K562 (cell line): ENCODE measurements at regions not wholly inside any gene's neighbourhood (a gene's known extent, or its start where the extent isn't known, plus 50 kb on each side); places are given as distances from the start of the nearest gene placed in this dataset.

Source experiments
- ATAC-seq: fragments of 200-7000 bp; cut with Tn5 transposase; 3 replicates; pipeline ENCODE4 v1.9.1; 2020; ENCODE audit warnings: moderate library complexity
- BruUV-seq: library from RNA; stranded (reverse); fragments of 400-500 nt; replicated peaks from 2 replicates; lab custom pipeline; 2021; lab: Mats Ljungman, UMichigan
- CTCF ChIA-PET: fragments of 300-600 bp; formaldehyde crosslinking; extraction: SDS; loops from one replicate; lab custom pipeline; 2021; ENCODE audit warnings: low intra/inter-chr PET ratio; lab: Yijun Ruan, JAX
- POLR2A ChIA-PET: fragments of 300-600, 350-650 bp; sonication (Branson Sonifier 250); formaldehyde crosslinking; extraction: SDS; loops from one replicate; lab custom pipeline; 2021; ENCODE audit warnings: antibody characterized with exemption, inconsistent platforms; lab: Yijun Ruan, JAX
- DNase-seq, 4 experiments: peaks; one replicate each; pipeline versions ENCODE4 v3.0.0 to v3.0.0-alpha.2; 2011 to 2018; ENCODE audit warnings: low spot score in 3 of 4, mixed read lengths in 3 of 4; ENCODE audit errors: extremely low read depth in 1 of 4
- FAIRE-seq: peaks from 2 replicates; lab custom pipeline; 2011; peaks lifted over from hg19 to GRCh38; lab: Jason Lieb, UNC
- H2AFZ ChIP-seq: 2 replicates; pipeline ENCODE4 v1.6.0; 2011; ENCODE audit warnings: low read depth, low read length, control low read depth, inconsistent platforms
- H3K27ac ChIP-seq: fragments of 200-600 bp; 3 replicates; pipeline ENCODE4 v1.8.0; 2011; ENCODE audit warnings: low read depth, mild to moderate bottlenecking, control low read depth, inconsistent platforms, low read length, moderate library complexity, mixed read lengths; ENCODE audit errors: extremely low read depth
- H3K27me3 ChIP-seq, 2 experiments: fragments of 300-600 bp in 1 of 2; 2 replicates in 1 of 2; 3 replicates in 1 of 2; pipeline versions ENCODE4 v1.6.0 to v1.8.0; 2011; ENCODE audit warnings: inconsistent platforms in 2 of 2, low read length in 2 of 2, mild to moderate bottlenecking in 1 of 2, mixed read lengths in 1 of 2, moderate library complexity in 1 of 2; ENCODE audit not compliant: control insufficient read depth in 2 of 2, insufficient read depth in 2 of 2
- H3K36me3 ChIP-seq: fragments of 300-600 bp; 3 replicates; pipeline ENCODE4 v1.8.0; 2011; ENCODE audit warnings: mild to moderate bottlenecking, low read length, inconsistent platforms; ENCODE audit not compliant: control insufficient read depth, insufficient read depth
- H3K4me1 ChIP-seq, 2 experiments: fragments of 200-600 bp in 1 of 2; replicated peaks in 1 of 2; 2 replicates in 1 of 2; 3 replicates in 1 of 2; pipeline versions ENCODE4 v1.5.1 to v1.8.0; 2011; ENCODE audit warnings: inconsistent platforms in 2 of 2, low read length in 2 of 2, mild to moderate bottlenecking in 1 of 2, mixed read lengths in 1 of 2, moderate library complexity in 1 of 2; ENCODE audit not compliant: control insufficient read depth in 2 of 2, insufficient read depth in 2 of 2
- H3K4me2 ChIP-seq: 2 replicates; pipeline ENCODE4 v1.6.1; 2011; ENCODE audit warnings: low read length, control low read depth, inconsistent platforms, mixed read lengths; ENCODE audit not compliant: insufficient read depth
- H3K4me3 ChIP-seq: fragments of 200-600 bp; sonication (generic), shearing (Covaris generic); 2 replicates; pipeline ENCODE4 v1.5.1; 2016; ENCODE audit warnings: control low read depth, inconsistent platforms
- H3K79me2 ChIP-seq: fragments of 200-600 bp; 3 replicates; pipeline ENCODE4 v1.8.0; 2011; ENCODE audit warnings: low read length, inconsistent platforms; ENCODE audit not compliant: control insufficient read depth, insufficient read depth
- H3K9ac ChIP-seq, 2 experiments: 2 replicates each; pipeline versions ENCODE4 v1.6.0 to v1.6.1; 2011; ENCODE audit warnings: low read depth in 2 of 2, low read length in 2 of 2, control low read depth in 1 of 2, inconsistent platforms in 1 of 2, mild to moderate bottlenecking in 1 of 2, mixed read lengths in 1 of 2; ENCODE audit not compliant: insufficient read depth in 1 of 2
- H3K9me1 ChIP-seq: one replicate; pipeline ENCODE4 v1.6.0; 2011; ENCODE audit warnings: inconsistent platforms, mild to moderate bottlenecking, low read length, moderate library complexity; ENCODE audit not compliant: control insufficient read depth, insufficient read depth
- H3K9me3 ChIP-seq: replicated peaks from 2 replicates; pipeline ENCODE4 v1.5.1; 2011; ENCODE audit warnings: low read depth, low read length, inconsistent platforms; ENCODE audit not compliant: control insufficient read depth, insufficient read depth
- H4K20me1 ChIP-seq: replicated peaks from 2 replicates; pipeline ENCODE4 v1.6.1; 2011; ENCODE audit warnings: low read length, inconsistent platforms, mixed read lengths; ENCODE audit not compliant: control insufficient read depth, insufficient read depth
- ADNP ChIP-seq: fragments of 200-800 bp; sonication (Bioruptor generic); IDR thresholded peaks from 2 replicates; pipeline ENCODE4 v1.6.1; 2016; ENCODE audit warnings: missing genetic modification characterization, missing compliant biosample characterization
- BRD9 ChIP-seq: fragments of 450-650 bp; IDR thresholded peaks from 2 replicates; pipeline ENCODE4 v1.6.1; 2018; ENCODE audit warnings: low read depth; ENCODE audit not compliant: partially characterized antibody
- CEBPG ChIP-seq, 3 experiments: fragments of 200-800 bp in 1 of 3; sonication (Bioruptor generic) in 1 of 3; sonication (generic) in 1 of 3; formaldehyde crosslinking in 1 of 3; IDR thresholded peaks in 2 of 3; conservative IDR thresholded peaks in 1 of 3; 2 replicates each; pipeline versions ENCODE4 v1.6.1 to v1.8.0; 2016 to 2022; ENCODE audit warnings: missing compliant biosample characterization in 2 of 3, missing genetic modification characterization in 2 of 3, mild to moderate bottlenecking in 1 of 3, missing genetic modification reagents in 1 of 3
- CEBPZ ChIP-seq: fragments of 150-350 bp; IDR thresholded peaks from 2 replicates; pipeline ENCODE4 v1.6.1; 2014; ENCODE audit warnings: low read depth, mild to moderate bottlenecking, low read length, borderline replicate concordance
- CXXC5 ChIP-seq: fragments of 250-450 bp; sonication (Bioruptor Pico); IDR thresholded peaks from 2 replicates; pipeline ENCODE4 v1.8.0; 2022; ENCODE audit warnings: inconsistent platforms, mild to moderate bottlenecking, moderate library complexity
- MEF2A ChIP-seq: IDR thresholded peaks from 2 replicates; pipeline ENCODE4 v1.6.1; 2011; ENCODE audit warnings: low read depth, mild to moderate bottlenecking, low read length, moderate library complexity; ENCODE audit not compliant: control insufficient read depth
- NONO ChIP-seq, 2 experiments: fragments of 200-400 bp in 1 of 2; fragments of 450-650 bp in 1 of 2; formaldehyde crosslinking in 1 of 2; IDR thresholded peaks; 2 replicates each; pipeline ENCODE4 v1.6.1; 2017; ENCODE audit warnings: low read depth in 2 of 2, mild to moderate bottlenecking in 2 of 2, moderate library complexity in 2 of 2, low read length in 1 of 2
- SMARCC2 ChIP-seq: fragments of 450-650 bp; IDR thresholded peaks from 2 replicates; pipeline ENCODE4 v1.6.1; 2017; ENCODE audit warnings: antibody characterized with exemption, moderate library complexity, mild to moderate bottlenecking, low read depth
- ZMIZ1 ChIP-seq, 2 experiments: fragments of 150-350 bp in 1 of 2; IDR thresholded peaks; 2 replicates each; pipeline ENCODE4 v1.6.1; 2012 to 2016; ENCODE audit warnings: low read depth in 2 of 2, low read length in 2 of 2, mild to moderate bottlenecking in 1 of 2, moderate library complexity in 1 of 2
- ZNF445 ChIP-seq: fragments of 250-450 bp; sonication (Bioruptor Pico); IDR thresholded peaks from 2 replicates; pipeline ENCODE4 v1.4.0; 2020; ENCODE audit warnings: low read depth, mild to moderate bottlenecking, moderate library complexity
- in situ Hi-C: fragments of 300-500 bp; cut with MboI; formaldehyde crosslinking; loops from 4 replicates; pipeline ENCODE4 v1.15.0; 2018; ENCODE audit warnings: inconsistent platforms, mixed read lengths
- intact Hi-C: fragments of 100-400 bp; cut with micrococcal nuclease; formaldehyde crosslinking; loops from 2 replicates; pipeline ENCODE4 v1.14.2; 2022

GRCh38 chr3:191695815-191696153 lies 234.8 kb downstream of the PYDC2 start:
- H3K27me3 ChIP-seq: no peaks in the 10 kb centered on the region
- intact Hi-C loops (no loop called here), in situ Hi-C loops (no loop called here)
- FAIRE-seq (no peak), ATAC-seq (no peak)
- H3K27ac ChIP-seq: no peak overlapping the region
- POLR2A ChIA-PET: no interaction called here
- no peak overlapping the region for H3K9ac ChIP-seq
- no peaks in the 10 kb centered on the region for H3K9me3 ChIP-seq
- no peaks in the 10 kb centered on the region for H3K79me2 ChIP-seq
- CTCF ChIA-PET: no interaction called here
- TF ChIP-seq MEF2A (no peak), CEBPG (CRISPR knock-in tag; IDR thresholded peaks at IDR 0.05) (no peak), CEBPG (tag; conservative IDR thresholded peaks at IDR 0.05 in 1 of 2, IDR thresholded peaks at IDR 0.05 in 1 of 2) (no peak), CXXC5 (CRISPR knock-in tag) (no peak), SMARCC2 (no peak), ADNP (tag) (no peak), CEBPZ (no peak), ZNF445 (CRISPR knock-in tag) (no peak), ZMIZ1 (IDR thresholded peaks at IDR 0.05; ENCODE audit: low read depth in 2 of 2, low read length in 2 of 2) (no peak), BRD9 (no peak), NONO (IDR thresholded peaks at IDR 0.05; ENCODE audit: low read depth in 2 of 2, low read length in 1 of 2) (no peak)
- TF ChIP-seq, all 486 proteins: peak for 0
- Histone ChIP-seq H3K9me1 (no peaks in the 10 kb centered on the region), H3K36me3 (no peaks in the 10 kb centered on the region), H3K4me2 (no peak overlapping the region), H4K20me1 (no peaks in the 10 kb centered on the region), H3K4me1 (no peaks in the 10 kb centered on the region), H3K4me3 (no peak overlapping the region), H2AFZ (no peak overlapping the region)
- no TSS peak for BruUV-seq
- DNase-seq: no peak
